H1 (cell line): ENCODE measurements at regions not wholly inside any gene's neighbourhood (a gene's known extent, or its start where the extent isn't known, plus 50 kb on each side); places are given as distances from the start of the nearest gene placed in this dataset.

Experiments used
- CTCF ChIA-PET: fragments of 300-600 bp; sonication (Branson Sonifier 250); formaldehyde crosslinking; loops from one replicate; lab custom pipeline; 2021; ENCODE audit not compliant: partially characterized antibody; lab: Charles Lee
- POLR2A ChIA-PET: fragments of 300-600 bp; sonication (Branson Sonifier 250); formaldehyde crosslinking; loops from one replicate; lab custom pipeline; 2021; ENCODE audit warnings: inconsistent platforms; ENCODE audit not compliant: partially characterized antibody; lab: Charles Lee
- DNase-seq, 2 experiments: peaks; one replicate each; pipeline versions ENCODE4 v3.0.0 to v3.0.0-alpha.2; 2010 to 2022; ENCODE audit warnings: low spot score in 2 of 2, low read depth in 1 of 2, mixed read lengths in 1 of 2
- FAIRE-seq: peaks from 2 replicates; lab custom pipeline; 2011; peaks lifted over from hg19 to GRCh38; lab: Jason Lieb, UNC
- H2AFZ ChIP-seq: 2 replicates; pipeline ENCODE4 v1.8.1; 2012; ENCODE audit warnings: low read length, inconsistent platforms
- H2AK5ac ChIP-seq: 2 replicates; pipeline ENCODE4 v1.6.1; 2013; ENCODE audit warnings: low read depth, low read length
- H2BK120ac ChIP-seq: replicated peaks from 2 replicates; pipeline ENCODE3; 2013; ENCODE audit warnings: low read depth, low read length, inconsistent platforms
- H2BK12ac ChIP-seq: 2 replicates; pipeline ENCODE4 v1.6.1; 2013; ENCODE audit warnings: low read depth, low read length
- H2BK15ac ChIP-seq: 2 replicates; pipeline ENCODE4 v1.6.1; 2013; ENCODE audit warnings: low read length
- H2BK20ac ChIP-seq: 2 replicates; pipeline ENCODE4 v1.6.1; 2013; ENCODE audit warnings: low read length
- H2BK5ac ChIP-seq: 2 replicates; pipeline ENCODE4 v1.6.1; 2013; ENCODE audit warnings: low read depth, low read length
- H3K14ac ChIP-seq: 2 replicates; pipeline ENCODE4 v1.6.1; 2013; ENCODE audit warnings: inconsistent platforms; ENCODE audit not compliant: insufficient read length
- H3K18ac ChIP-seq: 2 replicates; pipeline ENCODE4 v1.6.1; 2013; ENCODE audit warnings: low read length; ENCODE audit errors: extremely low read depth
- H3K23ac ChIP-seq: 2 replicates; pipeline ENCODE4 v1.6.1; 2013; ENCODE audit warnings: inconsistent platforms; ENCODE audit not compliant: insufficient read length
- H3K23me2 ChIP-seq: 2 replicates; pipeline ENCODE4 v1.6.1; 2013; ENCODE audit warnings: low read depth, low read length
- H3K27ac ChIP-seq: 2 replicates; pipeline ENCODE4 v1.6.1; 2011; ENCODE audit warnings: low read depth, low read length, inconsistent platforms
- H3K27me3 ChIP-seq, 4 experiments: replicated peaks in 1 of 4; 1 replicate in 1 of 4; 2 replicates in 3 of 4; pipeline versions ENCODE4 v1.6.1 to v1.8.1; 2011 to 2013; ENCODE audit warnings: low read length in 3 of 4, mild to moderate bottlenecking in 3 of 4, inconsistent platforms in 2 of 4, mixed read lengths in 2 of 4, moderate library complexity in 1 of 4; ENCODE audit not compliant: control insufficient read depth in 3 of 4, insufficient read depth in 3 of 4; ENCODE audit errors: extremely low read depth in 1 of 4
- H3K36me3 ChIP-seq, 4 experiments: 2 replicates each; pipeline versions ENCODE4 v1.6.1 to v1.8.1; 2011 to 2013; ENCODE audit warnings: mild to moderate bottlenecking in 4 of 4, low read length in 3 of 4, moderate library complexity in 2 of 4, control low read depth in 1 of 4, inconsistent platforms in 1 of 4; ENCODE audit not compliant: insufficient read depth in 4 of 4, control insufficient read depth in 2 of 4
- H3K4ac ChIP-seq: replicated peaks from 2 replicates; pipeline ENCODE3; 2013; ENCODE audit warnings: low read length, low read depth, mixed read lengths, inconsistent platforms; ENCODE audit not compliant: insufficient read length
- H3K4me1 ChIP-seq, 4 experiments: replicated peaks in 1 of 4; 1 replicate in 1 of 4; 2 replicates in 3 of 4; pipeline versions ENCODE4 v1.6.1 to v1.8.1; 2011 to 2013; ENCODE audit warnings: low read length in 3 of 4, inconsistent platforms in 2 of 4, mixed read lengths in 1 of 4; ENCODE audit not compliant: insufficient read depth in 4 of 4, control insufficient read depth in 3 of 4
- H3K4me2 ChIP-seq, 2 experiments: 2 replicates each; pipeline versions ENCODE4 v1.6.1 to v1.8.1; 2011 to 2013; ENCODE audit warnings: low read depth in 2 of 2, low read length in 2 of 2, control low read depth in 1 of 2, inconsistent platforms in 1 of 2, mild to moderate bottlenecking in 1 of 2; ENCODE audit not compliant: insufficient read depth in 1 of 2
- H3K4me3 ChIP-seq, 4 experiments: fragments of 200-600, 300-600 bp in 1 of 4; sonication (generic), shearing (Covaris generic), sonication (Bioruptor Twin) in 1 of 4; 2 replicates each; pipeline versions ENCODE4 v1.5.1 to v1.8.1; 2011 to 2016; ENCODE audit warnings: low read length in 4 of 4, low read depth in 3 of 4, control low read depth in 2 of 4, inconsistent platforms in 2 of 4, mild to moderate bottlenecking in 2 of 4, mixed read lengths in 1 of 4, moderate library complexity in 1 of 4; ENCODE audit not compliant: insufficient read depth in 2 of 4; ENCODE audit errors: extremely low read depth in 1 of 4
- H3K56ac ChIP-seq: replicated peaks from 2 replicates; pipeline ENCODE3; 2013; ENCODE audit warnings: low read depth, mild to moderate bottlenecking, mixed read lengths, low read length, inconsistent platforms; ENCODE audit not compliant: insufficient read length
- H3K79me1 ChIP-seq: 2 replicates; pipeline ENCODE4 v1.6.1; 2013; ENCODE audit warnings: low read depth, low read length, control low read depth
- H3K79me2 ChIP-seq, 2 experiments: 2 replicates each; pipeline versions ENCODE4 v1.6.1 to v1.8.1; 2012 to 2013; ENCODE audit warnings: low read length in 2 of 2, mild to moderate bottlenecking in 2 of 2, inconsistent platforms in 1 of 2; ENCODE audit not compliant: insufficient read depth in 2 of 2, control insufficient read depth in 1 of 2
- H3K9ac ChIP-seq, 4 experiments: replicated peaks in 1 of 4; 1 replicate in 1 of 4; 2 replicates in 3 of 4; pipeline versions ENCODE4 v1.6.1 to v1.8.1; 2011 to 2013; ENCODE audit warnings: low read depth in 3 of 4, low read length in 3 of 4, control low read depth in 2 of 4, mild to moderate bottlenecking in 2 of 4, moderate library complexity in 2 of 4, inconsistent platforms in 1 of 4; ENCODE audit errors: extremely low read depth in 1 of 4
- H3K9me3 ChIP-seq, 2 experiments: 2 replicates each; pipeline versions ENCODE4 v1.6.1 to v1.8.1; 2012 to 2013; ENCODE audit warnings: mild to moderate bottlenecking in 2 of 2, moderate library complexity in 2 of 2, control low read depth in 1 of 2, inconsistent platforms in 1 of 2, low read depth in 1 of 2, low read length in 1 of 2, mixed read lengths in 1 of 2; ENCODE audit not compliant: insufficient read depth in 2 of 2
- H4K20me1 ChIP-seq, 2 experiments: replicated peaks in 1 of 2; 2 replicates each; pipeline versions ENCODE3 to v1.8.1; 2011 to 2013; ENCODE audit warnings: inconsistent platforms in 2 of 2, low read length in 2 of 2, mild to moderate bottlenecking in 1 of 2; ENCODE audit not compliant: insufficient read depth in 2 of 2, control insufficient read depth in 1 of 2
- H4K5ac ChIP-seq: 2 replicates; pipeline ENCODE4 v1.6.1; 2013; ENCODE audit warnings: low read length, low read depth, mixed read lengths, inconsistent platforms; ENCODE audit not compliant: insufficient read length
- H4K8ac ChIP-seq: 2 replicates; pipeline ENCODE4 v1.8.0; 2013; ENCODE audit warnings: mild to moderate bottlenecking, moderate library complexity, low read length, inconsistent platforms; ENCODE audit not compliant: insufficient read depth; ENCODE audit errors: extremely low read depth
- H4K91ac ChIP-seq: replicated peaks from 2 replicates; pipeline ENCODE3; 2013; ENCODE audit warnings: low read length, mixed read lengths, inconsistent platforms; ENCODE audit not compliant: insufficient read length
- CBX5 ChIP-seq: fragments of 300-800, 300-1000 bp; sonication (generic); IDR thresholded peaks from 2 replicates; pipeline ENCODE4 v1.7.1; 2016; ENCODE audit warnings: antibody characterized with exemption, low read length, low read depth
- CEBPB ChIP-seq: IDR thresholded peaks from 2 replicates; pipeline ENCODE4 v1.6.1; 2012; ENCODE audit warnings: low read depth, low read length
- HDAC6 ChIP-seq: IDR thresholded peaks from one replicate; pipeline ENCODE4 v1.7.1; 2012; ENCODE audit warnings: low read depth, mild to moderate bottlenecking, inconsistent platforms, low read length, moderate library complexity
- KDM4A ChIP-seq: IDR thresholded peaks from one replicate; pipeline ENCODE4 v1.7.1; 2012; ENCODE audit warnings: low read depth, mild to moderate bottlenecking, moderate library complexity, low read length, inconsistent platforms; ENCODE audit not compliant: severe bottlenecking
- KDM5A ChIP-seq: fragments of 200-600 bp; IDR thresholded peaks from 2 replicates; pipeline ENCODE4 v1.7.1; 2012; ENCODE audit warnings: mild to moderate bottlenecking, low read length, inconsistent platforms, mixed read lengths
- NANOG ChIP-seq: IDR thresholded peaks from 2 replicates; pipeline ENCODE4 v1.6.1; 2011; ENCODE audit warnings: low read length, low read depth, mild to moderate bottlenecking, inconsistent platforms; ENCODE audit not compliant: insufficient read depth, poor library complexity, severe bottlenecking
- POU5F1 ChIP-seq: IDR thresholded peaks from 2 replicates; pipeline ENCODE4 v1.6.1; 2011; ENCODE audit warnings: low read depth, mild to moderate bottlenecking, low read length, moderate library complexity
- RAD21 ChIP-seq, 2 experiments: IDR thresholded peaks in 1 of 2; conservative IDR thresholded peaks in 1 of 2; 2 replicates each; pipeline ENCODE4 v1.6.1; 2011; ENCODE audit warnings: low read depth in 2 of 2, low read length in 2 of 2, improper control_type of control experiment in 1 of 2, inconsistent platforms in 1 of 2, mild to moderate bottlenecking in 1 of 2, moderate library complexity in 1 of 2
- SP2 ChIP-seq: IDR thresholded peaks from 2 replicates; pipeline ENCODE4 v1.6.1; 2012; ENCODE audit warnings: mild to moderate bottlenecking, low read length, inconsistent platforms
- TEAD4 ChIP-seq: IDR thresholded peaks from 2 replicates; pipeline ENCODE4 v1.6.1; 2012; ENCODE audit warnings: low read depth, low read length, inconsistent platforms, mixed read lengths
- WGBS, 2 experiments: shearing (Covaris generic) in 1 of 2; methylation state at CpG; one replicate each; pipeline versions ENCODE4 v1.1.6 to v1.1.7; 2013 to 2015; ENCODE audit warnings: low lambda C conversion rate in 2 of 2, mixed read lengths in 2 of 2, inconsistent platforms in 1 of 2, low coverage in 1 of 2, missing lambda C conversion rate in 1 of 2; ENCODE audit not compliant: insufficient replicate concordance in 2 of 2, insufficient coverage in 1 of 2, insufficient read length in 1 of 2; ENCODE audit errors: extremely low coverage in 1 of 2, missing lambda C conversion rate in 1 of 2; 5-methylcytosine and 5-hydroxymethylcytosine counted together
- TF ChIP-seq, protein P1 (sequence below), 3 experiments: IDR thresholded peaks; 1 replicate in 2 of 3; 2 replicates in 1 of 3; pipeline versions ENCODE4 v1.5.1 to v1.6.1; 2011; ENCODE audit warnings: low read length in 3 of 3, mild to moderate bottlenecking in 3 of 3, inconsistent platforms in 2 of 3, low read depth in 1 of 3, moderate library complexity in 1 of 3; ENCODE audit not compliant: insufficient read depth in 1 of 3; ENCODE audit errors: control extremely low read depth in 1 of 3

DNA sequence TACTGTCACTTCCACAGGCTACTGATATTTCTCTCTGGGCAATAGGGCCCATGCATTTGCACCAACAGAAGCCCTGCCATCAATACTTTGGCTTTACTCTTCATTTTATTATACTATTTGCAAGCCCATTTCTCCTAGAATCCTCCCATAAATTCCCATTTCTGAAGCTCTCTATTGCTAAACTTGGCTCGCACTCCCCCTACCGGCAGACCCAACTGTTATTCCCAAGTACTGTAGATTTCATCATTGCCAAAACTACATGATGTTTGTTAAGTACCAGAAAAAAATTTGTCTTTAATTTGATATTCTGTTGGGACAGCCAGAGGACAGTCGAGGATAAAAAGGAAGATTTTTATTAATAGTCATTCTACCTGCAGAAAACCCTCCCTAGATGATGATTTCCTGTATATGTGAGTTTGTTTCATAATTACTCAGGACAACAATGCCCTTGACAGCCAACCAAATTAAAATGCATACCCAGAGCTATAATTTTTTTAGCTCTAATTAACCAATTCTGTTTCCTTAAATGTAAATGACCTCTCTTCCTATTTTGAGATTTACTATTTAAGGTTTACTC is 298.6 kb downstream of the REEP3 start:
- Histone ChIP-seq H4K5ac (no peak overlapping the region), H3K4me2 (no peak overlapping the region), H3K23me2 (no peaks in the 10 kb centered on the region), H3K79me1 (no peaks in the 10 kb centered on the region), H2AFZ (no peak overlapping the region), H3K4me3 (no peak overlapping the region), H3K56ac (no peak overlapping the region), H3K4me1 (no peaks in the 10 kb centered on the region), H2AK5ac (no peak overlapping the region), H3K27me3 (no peaks in the 10 kb centered on the region), H3K9me3 (no peaks in the 10 kb centered on the region), H3K18ac (no peak overlapping the region), H2BK20ac (no peak overlapping the region), H3K9ac (no peak overlapping the region), H3K14ac (no peak overlapping the region), H4K8ac (no peak overlapping the region), H2BK12ac (no peak overlapping the region), H4K20me1 (no peaks in the 10 kb centered on the region), H2BK15ac (no peak overlapping the region), H3K23ac (no peak overlapping the region), H4K91ac (no peak overlapping the region), H3K79me2 (no peaks in the 10 kb centered on the region), H3K4ac (no peak overlapping the region), H2BK5ac (no peak overlapping the region), H3K36me3 (no peaks in the 10 kb centered on the region), H3K27ac (no peak overlapping the region), H2BK120ac (no peak overlapping the region)
- DNase-seq = peak; percentile 17 to 75
- peak; percentile 19 for FAIRE-seq
- TF ChIP-seq SP2 (no peak), KDM5A (no peak), CBX5 (no peak), POU5F1 (no peak), TEAD4 (no peak), CEBPB (peak; percentile 80), HDAC6 (no peak), KDM4A (no peak), RAD21 (IDR thresholded peaks at IDR 0.05 in 1 of 2, conservative IDR thresholded peaks at IDR 0.05 in 1 of 2; ENCODE audit: low read depth in 2 of 2, low read length in 2 of 2) (peak; percentile 63 to 69), NANOG (no peak)
- TF ChIP-seq, protein P1, sequence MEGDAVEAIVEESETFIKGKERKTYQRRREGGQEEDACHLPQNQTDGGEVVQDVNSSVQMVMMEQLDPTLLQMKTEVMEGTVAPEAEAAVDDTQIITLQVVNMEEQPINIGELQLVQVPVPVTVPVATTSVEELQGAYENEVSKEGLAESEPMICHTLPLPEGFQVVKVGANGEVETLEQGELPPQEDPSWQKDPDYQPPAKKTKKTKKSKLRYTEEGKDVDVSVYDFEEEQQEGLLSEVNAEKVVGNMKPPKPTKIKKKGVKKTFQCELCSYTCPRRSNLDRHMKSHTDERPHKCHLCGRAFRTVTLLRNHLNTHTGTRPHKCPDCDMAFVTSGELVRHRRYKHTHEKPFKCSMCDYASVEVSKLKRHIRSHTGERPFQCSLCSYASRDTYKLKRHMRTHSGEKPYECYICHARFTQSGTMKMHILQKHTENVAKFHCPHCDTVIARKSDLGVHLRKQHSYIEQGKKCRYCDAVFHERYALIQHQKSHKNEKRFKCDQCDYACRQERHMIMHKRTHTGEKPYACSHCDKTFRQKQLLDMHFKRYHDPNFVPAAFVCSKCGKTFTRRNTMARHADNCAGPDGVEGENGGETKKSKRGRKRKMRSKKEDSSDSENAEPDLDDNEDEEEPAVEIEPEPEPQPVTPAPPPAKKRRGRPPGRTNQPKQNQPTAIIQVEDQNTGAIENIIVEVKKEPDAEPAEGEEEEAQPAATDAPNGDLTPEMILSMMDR (IDR thresholded peaks at IDR 0.05; ENCODE audit: control extremely low read depth in 1 of 3, insufficient read depth in 1 of 3, low read depth in 1 of 3, low read length in 3 of 3) = peak in 2 of 3 experiments; percentile 64 to 70; a peak in 3 of 4 replicates
- WGBS, 2 experiments = 7% methylated on average over 3 of the region's 3 CpGs; no CpG with 5 or more reads in 1 of the 2 experiments
- POLR2A ChIA-PET = interaction anchor here (1.0 kb wide), 1 partner anchor 12 kb away, joined by 3 read pairs; no protein-coding TSS in a partner anchor
- CTCF ChIA-PET = interaction anchor here (0.7 to 2.3 kb wide), 30 partner anchors 9 to 1382 kb away, joined by 3 to 18 read pairs (median 4); no protein-coding TSS in a partner anchor
